AG08396 (cell line): ENCODE measurements at regions not wholly inside any gene's neighbourhood (a gene's known extent, or its start where the extent isn't known, plus 50 kb on each side); places are given as distances from the start of the nearest gene placed in this dataset.

Experiments
- DNase-seq: peaks from one replicate; pipeline ENCODE4 v3.0.0; 2012; ENCODE audit warnings: low spot score, mixed read lengths

GRCh38 chr2:2765176-2765800 lies 434.2 kb upstream of the MYT1L start:
- DNase-seq, result no peak

- DNase-seq, result no peak
Observed at GRCh38 chr2:2764739-2765138, 433.7 kb upstream of the MYT1L start.

DNA sequence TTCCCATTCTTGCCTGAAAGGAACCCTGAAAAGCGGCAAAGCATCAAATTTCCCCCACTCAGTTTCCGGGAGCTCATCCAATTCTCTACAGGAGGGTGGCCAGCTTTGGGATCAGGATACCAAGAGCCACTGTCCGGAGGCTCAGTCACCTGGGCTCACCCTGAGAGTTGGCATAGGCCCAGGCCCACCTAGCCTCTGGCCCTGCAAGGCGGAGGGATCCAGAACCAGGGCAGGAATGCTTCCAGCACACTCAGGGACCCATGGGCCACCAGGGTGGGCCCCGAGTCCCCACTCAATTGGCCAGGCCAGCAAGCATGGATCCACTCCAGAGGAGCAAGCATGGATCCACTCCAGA lies 432.9 kb upstream of the MYT1L start:
- DNase-seq, result no peak

DNA sequence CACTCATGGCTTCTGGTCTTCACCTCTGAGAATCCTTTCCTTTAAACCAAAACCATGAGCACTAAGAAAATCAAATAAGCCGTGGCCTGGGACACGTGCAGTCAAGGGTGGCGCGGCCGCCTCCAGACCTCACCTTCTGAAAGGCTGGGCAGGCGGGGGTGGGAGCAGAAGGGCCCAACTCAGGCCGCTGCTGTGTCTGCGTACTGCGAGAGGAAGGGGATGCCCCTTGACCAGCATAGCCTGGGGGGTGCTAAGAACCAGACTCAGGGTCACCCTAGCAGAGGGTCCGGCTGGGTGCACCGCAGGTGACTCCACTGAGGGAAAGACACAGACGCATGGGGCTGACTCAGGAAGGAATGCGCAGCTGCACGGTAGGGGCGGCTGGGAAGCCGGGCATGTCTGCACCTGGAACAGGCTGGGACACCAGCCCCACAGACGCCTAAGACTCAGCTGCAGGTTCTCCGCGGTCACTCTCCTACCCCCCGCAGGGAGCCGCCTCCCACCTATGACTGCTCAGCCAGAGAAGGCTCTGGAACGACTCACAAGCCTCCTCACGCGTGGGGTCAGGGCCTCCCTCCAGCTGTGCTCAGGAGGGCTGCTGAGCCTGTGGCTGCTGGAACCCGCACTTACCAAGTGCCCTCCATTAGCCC lies 432.4 kb upstream of the MYT1L start:
- DNase-seq, result no peak

DNA sequence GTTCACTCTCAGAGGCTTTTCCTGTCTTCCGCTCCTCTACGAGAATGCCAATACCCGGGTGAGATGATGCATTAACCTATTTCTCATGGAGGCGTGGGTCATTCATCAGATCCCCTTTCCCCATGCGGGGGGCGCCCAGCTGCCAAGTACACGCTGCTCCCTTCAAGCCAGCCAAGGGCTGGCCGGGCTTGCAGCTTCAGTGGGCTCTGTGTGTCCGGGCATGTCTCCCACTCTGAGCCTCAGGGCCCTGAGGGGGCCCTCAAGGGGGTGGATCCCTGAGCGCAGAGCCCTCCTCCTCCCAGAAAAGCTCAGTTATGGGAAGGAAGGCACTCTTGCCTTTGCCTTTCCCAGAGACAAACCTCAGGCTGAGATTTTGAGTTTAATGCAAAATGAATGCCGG lies 431.8 kb upstream of the MYT1L start:
- DNase-seq, result no peak

GRCh38 chr2:2762166-2762908 lies 431.3 kb upstream of the MYT1L start:
- DNase-seq, result no peak

DNA sequence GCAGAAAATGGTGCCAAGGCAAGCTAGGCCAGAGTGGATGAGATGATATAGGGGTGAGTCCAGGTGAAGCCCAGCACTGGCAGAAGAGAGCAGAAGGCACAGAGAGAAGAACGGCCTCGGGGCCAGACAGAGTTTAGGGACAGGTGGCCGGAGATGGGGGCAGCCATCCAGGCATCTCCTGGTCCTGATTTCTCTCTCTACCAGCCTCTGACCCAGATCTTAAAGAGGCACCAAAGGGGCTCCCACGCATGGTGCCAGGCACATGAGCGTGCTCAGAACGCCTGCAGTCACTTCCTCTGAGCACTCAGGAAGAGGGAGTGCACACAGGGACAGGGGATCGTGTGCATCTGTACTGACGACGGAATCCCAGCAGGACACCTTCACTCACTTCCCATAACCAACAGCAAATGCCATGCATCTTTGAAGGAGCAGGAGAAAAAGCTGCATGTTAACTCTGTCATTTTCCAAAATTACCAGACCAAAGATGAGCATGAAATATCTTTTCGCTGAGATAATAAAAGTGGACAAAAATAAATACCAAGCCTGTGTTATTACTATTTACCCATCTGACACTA lies 427.8 kb upstream of the MYT1L start:
- DNase-seq, result no peak

DNA sequence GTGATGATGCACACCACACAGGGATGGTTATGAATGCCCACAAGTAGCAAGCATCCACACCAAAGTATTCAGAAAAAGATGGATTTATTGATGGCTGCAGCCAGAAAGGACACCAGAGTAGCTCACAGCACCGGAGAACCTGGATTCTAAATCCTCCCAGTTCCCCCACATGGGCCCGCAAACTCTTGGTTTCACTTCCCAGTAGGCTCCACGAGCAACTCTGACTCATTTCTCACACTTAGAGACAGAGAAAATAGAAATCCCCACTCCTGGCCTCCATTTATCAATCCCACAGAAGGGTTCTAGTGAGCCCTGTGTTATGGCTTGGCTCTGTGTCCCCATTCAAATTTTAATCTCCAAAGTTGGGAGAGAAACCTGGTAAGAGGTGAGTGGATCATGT lies 426.7 kb upstream of the MYT1L start:
- DNase-seq, result no peak

DNA sequence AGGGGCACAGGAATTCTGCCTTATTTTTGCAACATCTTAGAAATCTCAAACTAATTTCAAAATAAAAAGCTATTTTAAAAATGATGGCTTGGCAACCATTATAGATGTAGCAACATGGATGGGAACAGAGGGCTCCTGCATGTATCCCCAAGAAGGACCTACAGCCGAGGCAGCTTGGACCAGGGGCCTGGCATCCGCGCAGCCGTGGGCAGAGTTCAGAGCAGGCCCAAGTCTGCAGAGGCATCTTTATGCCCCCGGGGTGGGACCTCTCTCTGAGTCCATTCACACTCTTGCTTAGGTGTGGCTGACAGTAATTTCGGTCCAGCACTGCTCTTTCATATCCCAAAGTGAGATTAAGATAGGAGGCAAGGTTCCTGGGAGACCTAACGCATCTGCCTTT lies 425.8 kb upstream of the MYT1L start:
- no peak for DNase-seq

DNA sequence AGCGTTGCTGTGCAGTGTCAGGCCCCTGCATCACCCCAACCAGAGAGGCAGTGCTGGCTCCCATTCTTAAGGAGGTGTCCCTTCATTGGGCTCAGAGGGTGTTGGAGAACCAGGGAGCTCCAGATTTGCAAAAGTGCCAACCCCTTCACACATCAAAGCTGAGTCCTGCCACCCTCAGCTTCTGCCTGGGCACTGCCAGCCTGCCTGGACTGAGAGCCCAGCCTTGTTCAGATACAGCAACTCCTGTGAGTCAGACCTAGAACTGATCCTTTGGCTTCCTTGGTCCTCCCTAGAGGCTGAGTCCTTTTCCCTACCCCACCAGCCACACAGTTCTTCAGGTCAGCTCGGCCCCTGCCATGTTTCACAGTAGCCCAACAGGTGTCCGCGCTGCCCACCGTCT lies 424.9 kb upstream of the MYT1L start:
- DNase-seq, result no peak

GRCh38 chr2:2754940-2755339 lies 423.9 kb upstream of the MYT1L start:
- no peak for DNase-seq

GRCh38 chr2:2751715-2752315 lies 420.7 kb upstream of the MYT1L start:
- no peak for DNase-seq

DNA sequence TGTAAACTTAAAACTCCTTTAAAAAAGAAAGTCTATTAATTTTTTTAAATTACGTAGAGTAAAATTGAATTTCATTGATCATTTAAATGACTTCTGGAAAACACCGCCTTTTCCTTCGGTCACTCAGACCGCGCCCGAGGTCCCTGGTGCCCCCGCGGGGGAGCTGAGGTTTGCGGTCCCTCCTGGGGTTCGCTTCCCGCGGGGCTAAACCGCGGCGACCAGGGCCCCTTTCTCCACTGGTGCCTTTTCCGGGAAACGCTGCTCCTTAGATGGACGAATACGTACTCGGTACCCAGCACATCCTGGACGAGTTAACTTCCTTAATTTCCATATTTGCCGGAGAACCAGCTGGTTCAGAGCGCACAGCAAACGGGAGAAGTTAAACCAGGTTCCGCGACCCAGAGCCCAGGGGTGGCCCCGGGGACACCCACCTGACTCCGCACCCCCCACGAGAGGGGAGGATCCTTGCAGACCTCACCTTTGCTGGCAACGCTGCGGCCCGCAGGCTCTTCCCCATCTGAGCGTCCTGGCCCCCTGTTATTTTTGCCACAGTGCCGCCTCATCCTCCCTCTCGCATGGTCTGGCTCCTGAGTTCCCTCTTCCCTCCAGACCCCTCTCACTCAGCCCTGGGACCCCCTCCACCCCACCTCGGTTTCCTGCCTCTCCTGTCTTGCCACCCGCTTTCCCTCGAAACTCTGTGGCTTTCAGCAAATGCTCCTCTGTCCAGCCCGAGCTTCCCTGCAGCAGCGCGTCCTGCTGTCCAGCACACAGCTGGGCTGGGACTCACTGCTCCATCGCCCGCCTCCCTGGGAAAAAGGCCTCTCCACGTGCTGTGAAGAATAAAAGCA lies 420.0 kb upstream of the MYT1L start:
- DNase-seq, result no peak

DNA sequence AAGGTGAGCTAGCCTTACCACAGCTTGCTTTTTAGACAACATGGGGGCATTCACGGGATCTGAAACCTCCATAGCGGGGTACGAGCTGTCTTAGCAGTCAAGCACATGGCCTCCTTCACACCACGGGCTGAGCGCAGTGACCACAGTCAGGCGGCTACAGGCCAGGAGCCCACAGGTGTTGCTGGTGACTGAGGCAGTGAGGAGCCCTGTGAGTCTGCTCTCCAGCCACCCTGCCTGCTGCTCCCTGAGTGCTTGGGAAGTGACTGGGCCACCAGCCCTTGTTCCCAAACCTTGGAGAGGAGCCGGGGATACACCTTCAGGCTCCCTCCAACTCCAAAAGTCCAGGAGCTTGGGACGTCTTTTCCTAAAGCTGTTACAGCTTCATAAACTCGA lies 418.1 kb upstream of the MYT1L start:
- no peak for DNase-seq

DNA sequence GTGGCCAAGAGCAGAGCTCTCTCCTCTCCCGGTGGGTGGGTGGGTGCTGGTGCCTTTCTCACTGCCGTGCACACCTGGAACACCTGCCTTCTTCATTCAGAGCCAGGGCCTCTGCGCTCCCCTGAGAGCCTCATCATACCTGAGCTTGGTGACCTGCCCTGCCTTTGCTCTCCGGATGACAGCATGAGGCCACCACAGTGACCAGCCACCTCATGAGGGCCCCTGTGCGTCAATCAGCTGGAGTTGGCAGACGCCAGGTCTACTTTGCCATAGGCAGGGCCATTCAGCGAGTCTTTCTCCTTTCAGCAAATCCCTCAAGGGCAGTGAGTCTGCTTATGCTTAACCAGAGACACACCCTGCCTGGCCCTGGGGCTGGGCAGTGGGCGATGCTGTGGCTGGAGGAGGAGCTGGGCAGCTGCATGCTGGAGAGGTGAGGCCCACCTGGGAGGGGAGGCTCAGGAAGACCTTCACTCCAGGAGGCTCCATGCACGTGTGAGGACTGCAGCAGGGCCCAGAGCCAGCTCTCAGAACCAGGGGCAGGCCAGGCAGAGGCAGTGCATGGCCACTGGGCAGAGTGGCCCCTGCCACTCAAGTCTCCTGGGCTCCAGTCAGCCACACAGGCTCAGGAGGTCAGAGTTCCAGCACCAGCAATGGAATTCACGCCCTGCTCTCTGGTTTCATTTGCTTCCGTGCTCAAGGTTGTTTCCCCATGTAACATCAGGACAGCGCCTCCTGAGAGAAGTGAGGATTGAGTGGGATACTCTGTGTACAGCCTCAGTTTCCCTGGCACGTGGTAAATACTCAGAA lies 417.5 kb upstream of the MYT1L start:
- no peak for DNase-seq

DNA sequence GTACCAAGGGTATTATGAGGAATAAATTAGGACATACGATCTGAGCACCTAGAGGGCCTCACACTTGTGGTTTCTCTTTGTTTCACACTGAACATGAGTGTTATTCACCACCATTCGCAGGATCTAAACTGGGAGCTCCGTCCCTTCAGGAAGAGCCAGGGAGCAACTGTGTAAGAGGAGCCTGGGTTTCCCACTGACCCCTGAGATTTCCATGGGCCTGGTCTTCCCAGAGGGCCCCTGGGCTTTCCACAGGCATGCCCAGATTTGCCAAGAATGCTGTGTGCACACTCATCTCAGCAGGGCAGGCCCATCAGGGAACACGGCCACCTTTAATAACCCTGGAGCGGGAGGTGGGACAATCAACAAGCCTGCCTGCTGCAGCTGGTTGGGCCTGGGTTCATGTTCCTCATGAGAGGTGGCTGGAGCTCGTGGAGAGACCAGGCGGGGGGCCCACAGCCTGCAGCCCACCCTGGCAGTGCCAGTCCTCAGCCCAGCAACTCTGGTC lies 416.8 kb upstream of the MYT1L start:
- DNase-seq, result no peak

- DNase-seq, result no peak
Observed at GRCh38 chr2:2746731-2747130, 415.7 kb upstream of the MYT1L start.

GRCh38 chr2:2744958-2745715 lies 414.1 kb upstream of the MYT1L start:
- no peak for DNase-seq

DNA sequence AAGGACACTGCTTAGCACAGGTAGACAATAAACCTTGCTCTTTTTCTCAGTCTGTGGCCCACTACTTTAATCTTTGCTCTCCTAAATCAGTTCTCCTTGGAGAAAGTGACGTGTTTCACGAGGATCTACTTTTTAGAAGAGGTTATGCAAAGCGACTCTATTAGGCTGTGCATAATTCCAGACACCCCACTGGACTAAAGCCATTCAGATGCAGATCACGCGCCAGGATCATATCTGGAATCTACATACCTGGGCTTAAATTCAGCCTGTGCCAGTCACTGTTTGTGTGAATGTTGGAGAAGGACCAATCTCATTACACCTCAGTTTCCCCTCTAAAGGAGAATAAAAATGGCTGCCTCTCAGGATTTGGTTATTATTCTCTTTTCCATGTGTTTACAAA lies 413.0 kb upstream of the MYT1L start:
- no peak for DNase-seq

GRCh38 chr2:2743164-2743571 lies 412.1 kb upstream of the MYT1L start:
- peak; percentile 22 for DNase-seq
